GM12878 (cell line): ENCODE measurements at regions not wholly inside any gene's neighbourhood (a gene's known extent, or its start where the extent isn't known, plus 50 kb on each side); places are given as distances from the start of the nearest gene placed in this dataset.
A peak's percentile ranks its signal among the peaks of the same experiment; 100 is the strongest.
"Not testable (repeated sequence)": the region's sequence is repeated elsewhere in the genome, so short reads cannot be mapped to it uniquely, and the experiment has no call there.

Experiments used
- ATAC-seq: fragments of 200-7000 bp; cut with Tn5 transposase; 3 replicates; pipeline ENCODE4 v1.9.1; 2020; ENCODE audit warnings: mild to moderate bottlenecking, moderate library complexity
- BruUV-seq: library from RNA; stranded (reverse); fragments of 400-500 nt; replicated peaks from 2 replicates; lab custom pipeline; 2021; lab: Mats Ljungman, UMichigan
- CTCF ChIA-PET: fragments of 300-600 bp; sonication (Branson Sonifier 250); formaldehyde crosslinking; extraction: SDS; loops from one replicate; lab custom pipeline; 2021; ENCODE audit warnings: inconsistent platforms; lab: Yijun Ruan, JAX
- POLR2A ChIA-PET: fragments of 350-600 bp; formaldehyde crosslinking; extraction: SDS; loops from one replicate; lab custom pipeline; 2021; ENCODE audit warnings: inconsistent platforms; lab: Charles Lee
- RAD21 ChIA-PET: fragments of 300-600 bp; sonication (Branson Sonifier 250); formaldehyde crosslinking; loops from one replicate; lab custom pipeline; 2023; ENCODE audit warnings: antibody characterized with exemption; ENCODE audit not compliant: unreplicated experiment; lab: Charles Lee
- SMC1A ChIA-PET: fragments of 300-600 bp; sonication (Branson Sonifier 250); formaldehyde crosslinking; loops from one replicate; lab custom pipeline; 2023; ENCODE audit not compliant: unreplicated experiment, uncharacterized antibody; lab: Charles Lee
- DNase-seq: peaks from one replicate; pipeline ENCODE4 v3.0.0-alpha.2; 2011; ENCODE audit warnings: low read depth, low spot score
- FAIRE-seq: peaks from 3 replicates; lab custom pipeline; 2011; peaks lifted over from hg19 to GRCh38; lab: Jason Lieb, UNC
- H2AFZ ChIP-seq: 2 replicates; pipeline ENCODE4 v1.6.0; 2011; ENCODE audit warnings: low read depth, low read length, control low read depth; ENCODE audit not compliant: control insufficient read depth
- H3K27ac ChIP-seq: 2 replicates; pipeline ENCODE4 v1.5.1; 2011; ENCODE audit warnings: control low read depth; ENCODE audit not compliant: control insufficient read depth, insufficient read depth
- H3K27me3 ChIP-seq, 2 experiments: replicated peaks in 1 of 2; 2 replicates each; pipeline versions ENCODE4 v1.6.0 to v1.6.1; 2011; ENCODE audit warnings: low read length in 1 of 2; ENCODE audit not compliant: control insufficient read depth in 2 of 2, insufficient read depth in 2 of 2
- H3K36me3 ChIP-seq, 2 experiments: 2 replicates each; pipeline ENCODE4 v1.5.1; 2011; ENCODE audit warnings: low read length in 1 of 2; ENCODE audit not compliant: control insufficient read depth in 2 of 2, insufficient read depth in 2 of 2
- H3K4me1 ChIP-seq: 2 replicates; pipeline ENCODE4 v1.6.1; 2011; ENCODE audit warnings: mild to moderate bottlenecking, low read length, moderate library complexity, mixed read lengths; ENCODE audit not compliant: control insufficient read depth, insufficient read depth
- H3K4me2 ChIP-seq: 2 replicates; pipeline ENCODE4 v1.6.0; 2011; ENCODE audit warnings: control low read depth; ENCODE audit not compliant: control insufficient read depth, insufficient read depth
- H3K4me3 ChIP-seq: fragments of 200-600 bp; sonication (generic); 2 replicates; pipeline ENCODE4 v1.5.1; 2016
- H3K79me2 ChIP-seq: 2 replicates; pipeline ENCODE4 v1.6.0; 2011; ENCODE audit warnings: low read length; ENCODE audit not compliant: control insufficient read depth, insufficient read depth
- H3K9ac ChIP-seq: 2 replicates; pipeline ENCODE4 v1.8.0; 2011; ENCODE audit warnings: low read length, control low read depth, mixed read lengths; ENCODE audit not compliant: control insufficient read depth, insufficient read depth
- H3K9me3 ChIP-seq: replicated peaks from 3 replicates; pipeline ENCODE4 v1.5.1; 2011; ENCODE audit warnings: mild to moderate bottlenecking, low read length; ENCODE audit not compliant: control insufficient read depth, insufficient read depth
- H4K20me1 ChIP-seq: 2 replicates; pipeline ENCODE4 v1.6.0; 2011; ENCODE audit not compliant: control insufficient read depth, insufficient read depth
- WGBS: methylation state at CpG from one replicate; pipeline ENCODE4 v1.1.6; 2016; ENCODE audit warnings: low lambda C conversion rate; ENCODE audit not compliant: insufficient replicate concordance, insufficient coverage; ENCODE audit errors: missing lambda C conversion rate; 5-methylcytosine and 5-hydroxymethylcytosine counted together
- in situ Hi-C: fragments of 300-500 bp; cut with MboI; formaldehyde crosslinking; loops from 9 replicates; pipeline ENCODE4 v1.14.3; 2018; ENCODE audit warnings: mixed read lengths
- intact Hi-C: fragments of 100-400 bp; cut with micrococcal nuclease; formaldehyde crosslinking; loops from one replicate; pipeline ENCODE4 v1.14.2; 2022; ENCODE audit not compliant: unreplicated experiment

- no CpG with 5 or more reads among the region's 4 CpGs for WGBS
- H3K36me3 ChIP-seq, in situ Hi-C loops, SMC1A ChIA-PET, POLR2A ChIA-PET, H2AFZ ChIP-seq, H3K4me2 ChIP-seq, H3K27me3 ChIP-seq, H3K9me3 ChIP-seq, FAIRE-seq, H3K4me3 ChIP-seq, intact Hi-C loops, H3K79me2 ChIP-seq, BruUV-seq, CTCF ChIA-PET, RAD21 ChIA-PET, H3K9ac ChIP-seq, DNase-seq, H3K4me1 ChIP-seq, H4K20me1 ChIP-seq, H3K27ac ChIP-seq: not testable (repeated sequence)
- peak; percentile 40 for ATAC-seq
Measured at GRCh38 chr15:32505633-32506032, 50.2 kb upstream of the GOLGA8O start.
